PC-9 (cell line): ENCODE measurements at regions not wholly inside any gene's neighbourhood (a gene's known extent, or its start where the extent isn't known, plus 50 kb on each side); places are given as distances from the start of the nearest gene placed in this dataset.

Experiments
- BruUV-seq: library from RNA; stranded (reverse); fragments of 400-500 nt; replicated peaks from 2 replicates; lab custom pipeline; 2021; lab: Mats Ljungman, UMichigan
- CTCF ChIA-PET: fragments of 300-600 bp; sonication (Branson Sonifier 250); formaldehyde crosslinking; loops from one replicate; lab custom pipeline; 2022; ENCODE audit warnings: antibody characterized with exemption; lab: Charles Lee
- POLR2A ChIA-PET: fragments of 300-600 bp; sonication (Branson Sonifier 250); formaldehyde crosslinking; loops from one replicate; lab custom pipeline; 2022; ENCODE audit warnings: antibody characterized with exemption; ENCODE audit not compliant: unreplicated experiment; lab: Charles Lee
- DNase-seq, 2 experiments: peaks; one replicate each; pipeline versions ENCODE4 v3.0.0 to v3.0.0-alpha.2; 2015 to 2022; ENCODE audit warnings: mixed read lengths in 1 of 2
- H2AFZ ChIP-seq: fragments of 200-600 bp; sonication (generic); 2 replicates; pipeline ENCODE4 v1.8.1; 2017; ENCODE audit warnings: antibody characterized with exemption
- H3F3A ChIP-seq: fragments of 200-600 bp; sonication (generic); 2 replicates; pipeline ENCODE4 v1.8.1; 2017; ENCODE audit warnings: antibody characterized with exemption, mild to moderate bottlenecking, low read depth; ENCODE audit not compliant: insufficient read depth
- H3K27ac ChIP-seq: fragments of 200-600 bp; sonication (generic); 2 replicates; pipeline ENCODE4 v1.6.1; 2016; ENCODE audit warnings: mixed run types
- H3K27me3 ChIP-seq: fragments of 200-600 bp; sonication (generic); 2 replicates; pipeline ENCODE4 v1.6.1; 2016; ENCODE audit warnings: low read depth, mixed run types; ENCODE audit not compliant: insufficient read depth
- H3K36me3 ChIP-seq: fragments of 200-600 bp; sonication (generic); 2 replicates; pipeline ENCODE4 v1.6.1; 2016; ENCODE audit warnings: low read depth, mixed run types
- H3K4me1 ChIP-seq: fragments of 200-600 bp; sonication (generic); replicated peaks from 2 replicates; pipeline ENCODE4 v1.6.1; 2016; ENCODE audit warnings: mixed run types; ENCODE audit not compliant: insufficient read depth
- H3K4me2 ChIP-seq: fragments of 200-600 bp; sonication (generic); 2 replicates; pipeline ENCODE4 v1.6.1; 2017; ENCODE audit warnings: mixed run types
- H3K4me3 ChIP-seq: fragments of 200-600 bp; sonication (generic); 2 replicates; pipeline ENCODE4 v1.6.1; 2016; ENCODE audit warnings: mixed run types
- H3K79me2 ChIP-seq: fragments of 200-600 bp; sonication (generic); 2 replicates; pipeline ENCODE4 v1.6.1; 2017; ENCODE audit warnings: low read depth, mixed run types
- H3K9me2 ChIP-seq: fragments of 200-600 bp; sonication (generic); 2 replicates; pipeline ENCODE4 v1.8.1; 2017; ENCODE audit warnings: mild to moderate bottlenecking; ENCODE audit not compliant: insufficient read depth
- H3K9me3 ChIP-seq: fragments of 200-600 bp; sonication (generic); 2 replicates; pipeline ENCODE4 v1.8.1; 2016; ENCODE audit warnings: low read depth; ENCODE audit not compliant: insufficient read depth
- H4K20me1 ChIP-seq: fragments of 200-600 bp; sonication (generic); 2 replicates; pipeline ENCODE4 v1.8.1; 2017; ENCODE audit not compliant: insufficient read depth
- EZH2 ChIP-seq: fragments of 200-600 bp; sonication (generic); IDR thresholded peaks from 2 replicates; pipeline ENCODE4 v1.8.0; 2017; ENCODE audit warnings: antibody characterized with exemption, low read depth
- intact Hi-C: fragments of 100-400 bp; cut with micrococcal nuclease; formaldehyde crosslinking; loops from one replicate; pipeline ENCODE4 v1.10.0; 2022; ENCODE audit not compliant: unreplicated experiment
- TF ChIP-seq, protein P1 (sequence below): fragments of 200-600 bp; sonication (generic); conservative IDR thresholded peaks from 2 replicates; pipeline ENCODE4 v1.6.1; 2017; ENCODE audit warnings: mixed run types, antibody characterized with exemption, mild to moderate bottlenecking, moderate library complexity

DNA sequence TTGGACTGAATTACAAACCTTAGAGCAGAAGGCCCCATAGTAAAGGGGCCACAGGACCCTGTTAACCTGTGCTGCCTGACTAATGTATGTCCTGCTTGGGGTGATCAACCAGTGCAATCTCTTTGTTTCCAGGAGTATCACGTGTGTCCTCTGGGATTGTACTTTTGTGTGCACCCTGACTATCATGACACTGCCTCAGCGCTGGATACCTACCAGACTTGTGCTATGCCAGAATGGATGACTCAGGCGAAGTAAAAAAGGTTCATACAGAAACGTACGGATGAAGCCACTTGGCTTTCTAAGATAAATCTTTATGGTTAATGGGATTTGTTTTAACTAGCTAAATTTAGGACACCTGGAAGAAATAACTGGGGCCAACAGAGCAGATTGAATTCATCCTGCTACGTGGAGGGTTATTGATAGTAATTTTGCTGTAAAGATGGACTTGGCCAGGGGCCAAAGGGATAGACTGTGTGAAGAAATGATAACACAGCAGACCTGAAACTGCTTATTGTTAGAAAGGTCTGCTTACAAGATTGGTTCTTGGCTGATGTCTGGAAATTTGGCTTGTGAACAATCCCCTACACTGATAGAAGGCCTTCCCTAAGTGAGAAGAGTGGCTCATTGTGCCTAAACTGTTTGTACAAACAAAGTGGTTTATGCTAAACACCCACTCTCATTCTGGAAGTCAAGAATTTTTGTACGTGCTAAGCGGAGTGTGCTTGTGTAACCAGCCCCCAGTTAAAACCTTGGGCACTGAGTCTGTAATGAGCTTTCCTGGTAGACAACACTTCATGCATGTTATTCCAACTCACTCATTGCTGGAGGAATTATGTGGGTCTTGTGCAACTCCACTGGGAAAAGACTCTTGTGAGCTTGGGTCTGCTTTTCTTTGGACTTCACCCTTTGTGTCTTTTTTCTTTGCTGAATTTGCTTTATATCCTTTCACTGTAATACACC lies 750.5 kb upstream of the HTR2C start:
- no peaks in the 10 kb centered on the region for H3K27me3 ChIP-seq
- H3K36me3 ChIP-seq: no peaks in the 10 kb centered on the region
- H3K79me2 ChIP-seq: no peaks in the 10 kb centered on the region
- H4K20me1 ChIP-seq: no peaks in the 10 kb centered on the region
- no peak overlapping the region for H3K4me2 ChIP-seq
- H3K9me3 ChIP-seq: no peaks in the 10 kb centered on the region
- H3F3A ChIP-seq: no peaks in the 10 kb centered on the region
- H3K9me2 ChIP-seq: no peaks in the 10 kb centered on the region
- no peak for DNase-seq
- POLR2A ChIA-PET: no interaction called here
- H3K4me1 ChIP-seq: no peaks in the 10 kb centered on the region
- no TSS peak for BruUV-seq
- CTCF ChIA-PET: no interaction called here
- no peak overlapping the region for H3K27ac ChIP-seq
- no peak overlapping the region for H2AFZ ChIP-seq
- intact Hi-C loops: no loop called here
- H3K4me3 ChIP-seq: no peak overlapping the region
- no peak for TF ChIP-seq EZH2
- TF ChIP-seq, protein P1, sequence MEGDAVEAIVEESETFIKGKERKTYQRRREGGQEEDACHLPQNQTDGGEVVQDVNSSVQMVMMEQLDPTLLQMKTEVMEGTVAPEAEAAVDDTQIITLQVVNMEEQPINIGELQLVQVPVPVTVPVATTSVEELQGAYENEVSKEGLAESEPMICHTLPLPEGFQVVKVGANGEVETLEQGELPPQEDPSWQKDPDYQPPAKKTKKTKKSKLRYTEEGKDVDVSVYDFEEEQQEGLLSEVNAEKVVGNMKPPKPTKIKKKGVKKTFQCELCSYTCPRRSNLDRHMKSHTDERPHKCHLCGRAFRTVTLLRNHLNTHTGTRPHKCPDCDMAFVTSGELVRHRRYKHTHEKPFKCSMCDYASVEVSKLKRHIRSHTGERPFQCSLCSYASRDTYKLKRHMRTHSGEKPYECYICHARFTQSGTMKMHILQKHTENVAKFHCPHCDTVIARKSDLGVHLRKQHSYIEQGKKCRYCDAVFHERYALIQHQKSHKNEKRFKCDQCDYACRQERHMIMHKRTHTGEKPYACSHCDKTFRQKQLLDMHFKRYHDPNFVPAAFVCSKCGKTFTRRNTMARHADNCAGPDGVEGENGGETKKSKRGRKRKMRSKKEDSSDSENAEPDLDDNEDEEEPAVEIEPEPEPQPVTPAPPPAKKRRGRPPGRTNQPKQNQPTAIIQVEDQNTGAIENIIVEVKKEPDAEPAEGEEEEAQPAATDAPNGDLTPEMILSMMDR: no peak

DNA sequence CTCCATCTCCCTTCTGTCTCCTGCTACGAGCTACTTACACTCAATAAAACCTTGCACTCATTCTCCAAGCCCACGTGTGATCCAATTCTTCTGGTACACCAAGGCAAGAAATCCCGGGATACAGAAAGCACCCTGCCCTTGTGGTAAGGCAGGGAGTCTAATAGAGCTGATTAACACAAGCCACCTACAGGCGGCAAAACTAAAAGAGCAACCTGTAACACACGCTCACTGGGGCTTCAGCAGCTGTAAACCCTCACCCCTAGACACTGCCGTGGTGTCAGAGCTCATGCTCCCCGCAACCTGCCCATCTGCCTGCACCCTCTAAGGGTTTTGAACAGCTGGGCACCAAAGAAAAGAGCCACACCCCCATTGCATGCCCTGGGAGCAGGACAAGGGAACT lies 755.4 kb upstream of the HTR2C start:
- no peak overlapping the region for H3K4me3 ChIP-seq
- POLR2A ChIA-PET: interaction anchor here (0.6 kb wide), 1 partner anchor 331 kb away, joined by 4 read pairs; no protein-coding TSS in a partner anchor

GRCh38 chrX:113818346-113818745 lies 765.5 kb upstream of the HTR2C start:
- ChIA-PET CTCF (no interaction called here), POLR2A (no interaction called here)
- H3K4me3 ChIP-seq: no peak overlapping the region
- no peaks in the 10 kb centered on the region for H3K36me3 ChIP-seq
- no peaks in the 10 kb centered on the region for H3F3A ChIP-seq
- H3K79me2 ChIP-seq: no peaks in the 10 kb centered on the region
- H3K9me3 ChIP-seq: no peaks in the 10 kb centered on the region
- H3K4me1 ChIP-seq: no peaks in the 10 kb centered on the region
- H2AFZ ChIP-seq: no peak overlapping the region
- H3K27me3 ChIP-seq: no peaks in the 10 kb centered on the region
- intact Hi-C loops: no loop called here
- BruUV-seq: no TSS peak
- DNase-seq: no peak
- TF ChIP-seq, protein P1: no peak
- no peak for TF ChIP-seq EZH2
- no peak overlapping the region for H3K4me2 ChIP-seq
- H3K27ac ChIP-seq: no peak overlapping the region
- no peaks in the 10 kb centered on the region for H4K20me1 ChIP-seq
- H3K9me2 ChIP-seq: no peaks in the 10 kb centered on the region

More for the DNA sequence above, 755.4 kb upstream of the HTR2C start:
- no peaks in the 10 kb centered on the region for H3K9me3 ChIP-seq
- H2AFZ ChIP-seq: no peak overlapping the region
- no peaks in the 10 kb centered on the region for H3K79me2 ChIP-seq
- no peak for DNase-seq
- no peaks in the 10 kb centered on the region for H3K36me3 ChIP-seq
- CTCF ChIA-PET: no interaction called here
- no peaks in the 10 kb centered on the region for H3K9me2 ChIP-seq
- H4K20me1 ChIP-seq: no peaks in the 10 kb centered on the region
- H3K4me2 ChIP-seq: no peak overlapping the region
- intact Hi-C loops: no loop called here
- H3K27ac ChIP-seq: no peak overlapping the region
- H3K4me1 ChIP-seq: no peaks in the 10 kb centered on the region
- BruUV-seq: no TSS peak
- H3F3A ChIP-seq: no peaks in the 10 kb centered on the region
- TF ChIP-seq, protein P1: no peak
- TF ChIP-seq EZH2: no peak
- H3K27me3 ChIP-seq: no peaks in the 10 kb centered on the region
